ENCODE measurements at regions not wholly inside any gene's neighbourhood (a gene's known extent, or its start where the extent isn't known, plus 50 kb on each side); places are given as distances from the start of the nearest gene placed in this dataset.

DNA sequence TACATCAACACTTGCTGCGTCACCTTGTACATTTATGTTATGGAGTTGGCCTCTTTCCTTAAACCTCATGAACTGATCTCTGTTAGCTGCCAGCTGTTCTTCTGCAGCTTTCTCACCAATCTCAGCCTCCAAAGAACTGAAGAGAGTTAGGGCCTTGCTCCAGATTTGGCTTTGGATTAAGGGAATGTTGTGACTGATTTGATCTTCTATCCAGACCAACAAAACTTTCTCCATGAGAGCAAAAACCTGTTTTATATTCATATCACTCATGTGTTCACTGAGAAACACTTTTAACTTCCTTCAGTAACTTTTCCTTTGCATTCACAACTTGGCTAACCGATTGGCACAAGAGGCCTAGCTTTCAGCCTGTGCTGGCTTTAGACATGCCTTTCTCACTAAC is 1156.0 kb upstream of the CADM2 start:
- 77% methylated on average over 2 of the region's 2 CpGs for WGBS
- no peak for DNase-seq (ENCODE audit: low spot score in 2 of 2)
- H3K9me3 ChIP-seq = no peaks in the 10 kb centered on the region
- H3K27ac ChIP-seq = no peak overlapping the region
- no peak for TF ChIP-seq POLR2AphosphoS5 (IDR thresholded peaks at IDR 0.05)
- no peak for TF ChIP-seq POLR2A (IDR thresholded peaks at IDR 0.05)
- H3K4me1 ChIP-seq = no peaks in the 10 kb centered on the region
- no peaks in the 10 kb centered on the region for H3K36me3 ChIP-seq
- no peak overlapping the region for H3K4me3 ChIP-seq
- H3K27me3 ChIP-seq = no peaks in the 10 kb centered on the region

DNA sequence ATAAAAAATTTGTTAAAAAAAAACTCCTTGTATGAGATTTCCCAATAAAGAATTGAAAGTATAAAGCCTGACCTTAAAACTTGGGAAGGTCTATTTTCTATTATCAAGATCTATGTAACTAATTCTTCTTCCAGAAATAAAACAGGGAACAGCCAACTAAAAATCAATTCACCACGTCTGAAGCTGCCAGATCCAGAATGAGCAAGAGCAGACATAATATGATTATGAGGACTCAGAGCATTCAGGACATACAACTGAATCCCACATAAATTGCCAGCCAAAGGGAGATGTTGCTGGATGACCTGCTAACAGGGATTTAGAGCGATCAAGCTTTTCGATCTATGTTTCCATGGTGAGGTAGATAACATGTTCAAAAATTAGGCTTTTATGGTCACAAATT is 1151.3 kb upstream of the CADM2 start:
- Histone ChIP-seq H3K36me3 (no peaks in the 10 kb centered on the region), H3K9me3 (no peaks in the 10 kb centered on the region), H3K4me1 (no peaks in the 10 kb centered on the region), H3K27ac (no peak overlapping the region), H3K4me3 (no peak overlapping the region), H3K27me3 (no peaks in the 10 kb centered on the region)
- WGBS = 67% methylated on average over 3 of the region's 3 CpGs
- DNase-seq (ENCODE audit: low spot score in 2 of 2) = no peak
- TF ChIP-seq, protein P1, sequence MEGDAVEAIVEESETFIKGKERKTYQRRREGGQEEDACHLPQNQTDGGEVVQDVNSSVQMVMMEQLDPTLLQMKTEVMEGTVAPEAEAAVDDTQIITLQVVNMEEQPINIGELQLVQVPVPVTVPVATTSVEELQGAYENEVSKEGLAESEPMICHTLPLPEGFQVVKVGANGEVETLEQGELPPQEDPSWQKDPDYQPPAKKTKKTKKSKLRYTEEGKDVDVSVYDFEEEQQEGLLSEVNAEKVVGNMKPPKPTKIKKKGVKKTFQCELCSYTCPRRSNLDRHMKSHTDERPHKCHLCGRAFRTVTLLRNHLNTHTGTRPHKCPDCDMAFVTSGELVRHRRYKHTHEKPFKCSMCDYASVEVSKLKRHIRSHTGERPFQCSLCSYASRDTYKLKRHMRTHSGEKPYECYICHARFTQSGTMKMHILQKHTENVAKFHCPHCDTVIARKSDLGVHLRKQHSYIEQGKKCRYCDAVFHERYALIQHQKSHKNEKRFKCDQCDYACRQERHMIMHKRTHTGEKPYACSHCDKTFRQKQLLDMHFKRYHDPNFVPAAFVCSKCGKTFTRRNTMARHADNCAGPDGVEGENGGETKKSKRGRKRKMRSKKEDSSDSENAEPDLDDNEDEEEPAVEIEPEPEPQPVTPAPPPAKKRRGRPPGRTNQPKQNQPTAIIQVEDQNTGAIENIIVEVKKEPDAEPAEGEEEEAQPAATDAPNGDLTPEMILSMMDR (IDR thresholded peaks at IDR 0.05) = no peak
- TF ChIP-seq POLR2AphosphoS5 (IDR thresholded peaks at IDR 0.05) (no peak), EP300 (IDR thresholded peaks at IDR 0.05) (no peak), POLR2A (IDR thresholded peaks at IDR 0.05) (no peak)

DNA sequence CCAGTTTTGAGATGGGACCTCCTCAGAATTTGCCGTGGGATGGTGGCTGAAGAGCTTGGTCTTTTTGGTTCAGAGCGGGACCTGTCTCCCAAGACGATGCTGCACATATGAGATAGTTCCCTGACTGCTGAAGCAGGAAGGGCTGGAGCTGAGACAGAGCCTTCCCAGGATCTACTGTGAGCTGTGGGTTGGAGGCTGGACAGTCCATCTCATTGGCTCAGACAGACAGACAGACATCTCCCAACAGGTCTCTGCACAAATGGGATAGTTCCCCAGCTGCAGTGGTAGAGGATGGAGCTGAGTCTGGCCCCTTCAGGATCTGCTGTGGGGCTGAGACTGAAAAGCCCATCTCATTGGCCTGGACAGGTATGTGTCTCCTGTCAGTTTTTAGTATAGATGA is 1145.6 kb upstream of the CADM2 start:
- no peak for TF ChIP-seq POLR2A (IDR thresholded peaks at IDR 0.05)
- TF ChIP-seq EP300 (IDR thresholded peaks at IDR 0.05) = no peak
- TF ChIP-seq POLR2AphosphoS5 (IDR thresholded peaks at IDR 0.05) = no peak
- TF ChIP-seq, protein P1 (IDR thresholded peaks at IDR 0.05) = no peak
- Histone ChIP-seq H3K27ac (no peak overlapping the region), H3K27me3 (no peaks in the 10 kb centered on the region), H3K36me3 (no peaks in the 10 kb centered on the region), H3K4me1 (no peaks in the 10 kb centered on the region), H3K4me3 (no peak overlapping the region), H3K9me3 (no peaks in the 10 kb centered on the region)
- WGBS = 96% methylated on average over 3 of the region's 3 CpGs
- no peak for DNase-seq (ENCODE audit: low spot score in 2 of 2)

DNA sequence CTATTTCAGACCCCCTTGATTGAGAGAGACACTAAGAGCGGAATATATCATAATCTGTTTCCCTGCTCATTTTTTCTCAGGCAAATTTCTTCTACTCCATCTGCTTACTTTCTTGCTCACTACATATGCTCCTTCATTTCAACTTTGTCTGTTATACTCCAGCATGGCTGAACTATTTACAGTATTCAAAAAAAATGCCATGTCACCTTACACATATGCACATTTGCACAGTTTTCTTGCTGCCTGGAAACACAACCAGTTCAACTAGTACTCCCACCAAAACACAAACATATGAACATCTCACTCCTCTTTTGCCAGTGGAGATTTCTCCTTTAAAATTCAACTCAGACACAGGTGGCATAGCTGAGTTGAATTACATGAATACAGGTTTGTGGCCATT is 1142.1 kb upstream of the CADM2 start:
- 89% methylated on average over 1 of the region's 1 CpG for WGBS

DNA sequence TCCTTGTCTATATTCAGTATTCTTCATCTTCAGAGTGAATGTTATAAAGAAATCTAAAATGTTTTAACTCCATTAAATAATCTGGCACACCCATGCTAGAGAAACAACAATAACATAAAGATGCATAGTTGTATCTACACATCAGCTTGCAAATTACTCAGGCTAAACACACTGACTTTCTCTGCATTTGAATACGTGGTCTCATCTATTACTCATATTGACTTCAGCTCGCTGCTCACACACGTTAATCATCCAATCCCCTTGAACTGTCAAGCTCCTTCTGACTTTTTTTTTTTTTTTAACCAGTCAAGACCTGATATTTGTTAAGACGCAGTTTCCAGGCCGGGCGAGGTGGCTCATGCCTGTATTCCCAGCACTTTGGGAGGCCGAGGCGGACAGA is 1137.3 kb upstream of the CADM2 start:
- H3K27me3 ChIP-seq = no peaks in the 10 kb centered on the region
- TF ChIP-seq, protein P1 (IDR thresholded peaks at IDR 0.05) = no peak
- TF ChIP-seq POLR2AphosphoS5 (IDR thresholded peaks at IDR 0.05) (no peak), EP300 (IDR thresholded peaks at IDR 0.05) (no peak)
- no peaks in the 10 kb centered on the region for H3K9me3 ChIP-seq
- no peak overlapping the region for H3K27ac ChIP-seq
- DNase-seq (ENCODE audit: low spot score in 2 of 2) = no peak
- no peak overlapping the region for H3K4me3 ChIP-seq
- H3K36me3 ChIP-seq = no peaks in the 10 kb centered on the region
- no peaks in the 10 kb centered on the region for H3K4me1 ChIP-seq
- 60% methylated on average over 8 of the region's 8 CpGs for WGBS

More for the DNA sequence above, 1142.1 kb upstream of the CADM2 start:
- Histone ChIP-seq H3K36me3 (no peaks in the 10 kb centered on the region), H3K4me3 (no peak overlapping the region), H3K9me3 (no peaks in the 10 kb centered on the region), H3K4me1 (no peaks in the 10 kb centered on the region), H3K27ac (no peak overlapping the region), H3K27me3 (no peaks in the 10 kb centered on the region)
- no peak for DNase-seq (ENCODE audit: low spot score in 2 of 2)
- TF ChIP-seq, protein P1 (IDR thresholded peaks at IDR 0.05) = no peak
- TF ChIP-seq POLR2A (IDR thresholded peaks at IDR 0.05) (no peak), POLR2AphosphoS5 (IDR thresholded peaks at IDR 0.05) (no peak), EP300 (IDR thresholded peaks at IDR 0.05) (no peak)

DNA sequence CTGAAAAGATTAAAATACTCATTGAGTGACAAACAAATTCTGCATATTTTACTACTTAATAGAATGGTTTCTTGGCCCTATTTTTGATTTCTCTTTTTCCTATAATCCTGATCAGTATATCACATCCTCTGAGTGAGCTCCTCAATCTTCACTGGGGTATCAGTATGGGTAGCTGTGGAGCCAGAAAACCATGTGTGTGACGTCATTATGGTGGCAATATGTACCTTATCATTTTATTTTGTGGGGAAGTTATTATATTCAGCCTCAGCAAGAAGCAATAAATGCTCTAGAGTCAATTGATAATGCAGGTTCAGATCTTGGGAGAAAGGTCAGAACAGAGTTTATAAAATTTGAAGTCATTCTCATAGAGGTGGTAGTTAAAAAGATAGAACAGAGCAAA is 1135.7 kb upstream of the CADM2 start:
- Histone ChIP-seq H3K27me3 (no peaks in the 10 kb centered on the region), H3K4me3 (no peak overlapping the region), H3K36me3 (no peaks in the 10 kb centered on the region), H3K4me1 (no peaks in the 10 kb centered on the region), H3K27ac (no peak overlapping the region), H3K9me3 (no peaks in the 10 kb centered on the region)
- 86% methylated on average over 1 of the region's 1 CpG for WGBS
- DNase-seq (ENCODE audit: low spot score in 2 of 2) = no peak
- no peak for TF ChIP-seq POLR2A (IDR thresholded peaks at IDR 0.05)
- no peak for TF ChIP-seq POLR2AphosphoS5 (IDR thresholded peaks at IDR 0.05)
- no peak for TF ChIP-seq EP300 (IDR thresholded peaks at IDR 0.05)
- TF ChIP-seq, protein P1 (IDR thresholded peaks at IDR 0.05) = no peak

Measured in suprapubic skin (tissue), 4 donors.